ENCODE measurements at regions not wholly inside any gene's neighbourhood (a gene's known extent, or its start where the extent isn't known, plus 50 kb on each side); places are given as distances from the start of the nearest gene placed in this dataset.
"Not testable (repeated sequence)": the region's sequence is repeated elsewhere in the genome, so short reads cannot be mapped to it uniquely, and the experiment has no call there.

- peak; percentile 70 for DNase-seq
Observed at GRCh38 chr6:141483598-141484061, 649.1 kb upstream of the GJE1 start.

- no peak for DNase-seq
Observed at GRCh38 chr6:141482796-141483597, 649.7 kb upstream of the GJE1 start.

GRCh38 chr6:141475259-141475658, 657.5 kb upstream of the GJE1 start:
- DNase-seq: no peak

- DNase-seq: no peak
Observed at GRCh38 chr6:141472162-141472928, 660.4 kb upstream of the GJE1 start.

GRCh38 chr6:141470810-141471209, 661.9 kb upstream of the GJE1 start:
- no peak for DNase-seq

- DNase-seq: no peak
Observed at GRCh38 chr6:141467881-141468280, 664.8 kb upstream of the GJE1 start.

- no peak for DNase-seq
Observed at GRCh38 chr6:141467041-141467440, 665.7 kb upstream of the GJE1 start.

- no peak for DNase-seq
Observed at GRCh38 chr6:141464896-141465295, 667.8 kb upstream of the GJE1 start.

- peak; percentile 76 for DNase-seq
Observed at GRCh38 chr6:141464490-141464889, 668.2 kb upstream of the GJE1 start.

- no peak for DNase-seq
Observed at GRCh38 chr6:141463237-141463977, 669.3 kb upstream of the GJE1 start.

- DNase-seq: no peak
Observed at GRCh38 chr6:141460743-141461484, 671.8 kb upstream of the GJE1 start.

GRCh38 chr6:141460245-141460644, 672.5 kb upstream of the GJE1 start:
- not testable (repeated sequence) for DNase-seq

- not testable (repeated sequence) for DNase-seq
Observed at GRCh38 chr6:141457984-141458383, 674.7 kb upstream of the GJE1 start.

- DNase-seq: no peak
Observed at GRCh38 chr6:141452354-141452686, 680.4 kb upstream of the GJE1 start.

GRCh38 chr6:141451511-141452353, 681.0 kb upstream of the GJE1 start:
- no peak for DNase-seq

- no peak for DNase-seq
Observed at GRCh38 chr6:141451181-141451510, 681.6 kb upstream of the GJE1 start.

- DNase-seq: no peak
Observed at GRCh38 chr6:141445928-141446628, 686.6 kb upstream of the GJE1 start.

- DNase-seq: no peak
Observed at GRCh38 chr6:141443668-141444289, 688.9 kb upstream of the GJE1 start.

GRCh38 chr6:141443032-141443431, 689.7 kb upstream of the GJE1 start:
- no peak for DNase-seq

GRCh38 chr6:141439513-141439912, 693.2 kb upstream of the GJE1 start:
- no peak for DNase-seq

- no peak for DNase-seq
Observed at GRCh38 chr6:141437685-141438084, 695.0 kb upstream of the GJE1 start.

Data from NCI-H2029 (cell line).